ENCODE measurements at regions not wholly inside any gene's neighbourhood (a gene's known extent, or its start where the extent isn't known, plus 50 kb on each side); places are given as distances from the start of the nearest gene placed in this dataset.

GRCh38 chr10:29140991-29141390 lies 147.9 kb upstream of the LYZL1 start:
- CTCF ChIA-PET: interaction anchor here (0.6 kb wide), 1 partner anchor 27 kb away, joined by 5 read pairs; no protein-coding TSS in a partner anchor
- no peak overlapping the region for H3K27ac ChIP-seq (ENCODE audit: extremely low read depth, low read depth, low read length)
- H3K9me3 ChIP-seq (ENCODE audit: control insufficient read depth, insufficient read depth, low read depth, low read length): no peaks in the 10 kb centered on the region
- no peak for TF ChIP-seq REST (tag by site-specific recombination; IDR thresholded peaks at IDR 0.05)
- no peak for TF ChIP-seq ZNF112 (tag by site-specific recombination; IDR thresholded peaks at IDR 0.05)
- no peak for TF ChIP-seq ZNF610 (tag by site-specific recombination; IDR thresholded peaks at IDR 0.05; ENCODE audit: borderline replicate concordance)
- no peak for TF ChIP-seq ZFP37 (tag by site-specific recombination; IDR thresholded peaks at IDR 0.05)
- TF ChIP-seq ZNF266 (tag by site-specific recombination; IDR thresholded peaks at IDR 0.05; ENCODE audit: low read depth): no peak
- no peak for TF ChIP-seq BCL11B (tag by site-specific recombination; IDR thresholded peaks at IDR 0.05; ENCODE audit: low read depth)
- no peak for TF ChIP-seq GLI4 (tag by site-specific recombination; IDR thresholded peaks at IDR 0.05)
- TF ChIP-seq PRDM4 (tag by site-specific recombination; IDR thresholded peaks at IDR 0.05): no peak
- no peak for TF ChIP-seq SALL2 (tag by site-specific recombination; IDR thresholded peaks at IDR 0.05; ENCODE audit: borderline replicate concordance)
- TF ChIP-seq ZNF549 (tag by site-specific recombination; IDR thresholded peaks at IDR 0.05): no peak
- no peak for TF ChIP-seq ZNF10 (tag by site-specific recombination; IDR thresholded peaks at IDR 0.05)
- no peak for TF ChIP-seq SP3 (tag by site-specific recombination; IDR thresholded peaks at IDR 0.05)
- TF ChIP-seq ZNF311 (tag by site-specific recombination; IDR thresholded peaks at IDR 0.05; ENCODE audit: borderline replicate concordance): no peak
- no peaks in the 10 kb centered on the region for H3K4me1 ChIP-seq (ENCODE audit: control insufficient read depth, insufficient read depth, low read length)
- POLR2A ChIA-PET: no interaction called here
- H3K4me3 ChIP-seq (ENCODE audit: low read depth, low read length): no peak overlapping the region
- no peaks in the 10 kb centered on the region for H3K36me3 ChIP-seq (ENCODE audit: control insufficient read depth in 2 of 2, insufficient read depth in 1 of 2, low read length in 2 of 2)

- H3K4me3 ChIP-seq (ENCODE audit: low read depth, low read length): no peak overlapping the region
- H3K27ac ChIP-seq (ENCODE audit: extremely low read depth, low read depth, low read length): no peak overlapping the region
- ChIA-PET CTCF (no interaction called here), POLR2A (no interaction called here)
- TF ChIP-seq ZNF747 (tag by site-specific recombination; IDR thresholded peaks at IDR 0.05) (no peak), RBAK (tag by site-specific recombination; IDR thresholded peaks at IDR 0.05) (no peak), ZFP3 (tag by site-specific recombination; IDR thresholded peaks at IDR 0.05; ENCODE audit: low read depth) (no peak), TCF7L2 (IDR thresholded peaks at IDR 0.05; ENCODE audit: borderline replicate concordance, low read depth, low read length) (no peak), ZNF169 (tag by site-specific recombination; IDR thresholded peaks at IDR 0.05) (no peak), ATF2 (tag by site-specific recombination; IDR thresholded peaks at IDR 0.05; ENCODE audit: low read depth) (no peak), ZNF155 (tag by site-specific recombination; IDR thresholded peaks at IDR 0.05) (no peak)
- TF ChIP-seq, protein P1, sequence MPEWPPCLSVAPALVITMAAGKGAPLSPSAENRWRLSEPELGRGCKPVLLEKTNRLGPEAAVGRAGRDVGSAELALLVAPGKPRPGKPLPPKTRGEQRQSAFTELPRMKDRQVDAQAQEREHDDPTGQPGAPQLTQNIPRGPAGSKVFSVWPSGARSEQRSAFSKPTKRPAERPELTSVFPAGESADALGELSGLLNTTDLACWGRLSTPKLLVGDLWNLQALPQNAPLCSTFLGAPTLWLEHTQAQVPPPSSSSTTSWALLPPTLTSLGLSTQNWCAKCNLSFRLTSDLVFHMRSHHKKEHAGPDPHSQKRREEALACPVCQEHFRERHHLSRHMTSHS (tag by site-specific recombination; IDR thresholded peaks at IDR 0.05): no peak
- H3K9me3 ChIP-seq (ENCODE audit: control insufficient read depth, insufficient read depth, low read depth, low read length): no peaks in the 10 kb centered on the region
- H3K4me1 ChIP-seq (ENCODE audit: control insufficient read depth, insufficient read depth, low read length): no peaks in the 10 kb centered on the region
- no peaks in the 10 kb centered on the region for H3K36me3 ChIP-seq (ENCODE audit: control insufficient read depth in 2 of 2, insufficient read depth in 1 of 2, low read length in 2 of 2)
Measured at GRCh38 chr10:29141761-29142160, 147.1 kb upstream of the LYZL1 start.
